Activated naive CD4-positive, alpha-beta T cell treated with Interleukin-2 at 50 U/mL for 16 hours (primary cell): ENCODE measurements at regions not wholly inside any gene's neighbourhood (a gene's known extent, or its start where the extent isn't known, plus 50 kb on each side); places are given as distances from the start of the nearest gene placed in this dataset.
"Not testable (repeated sequence)": the region's sequence is repeated elsewhere in the genome, so short reads cannot be mapped to it uniquely, and the experiment has no call there.

ENCODE experiments used
- DNase-seq: peaks from one replicate; pipeline ENCODE4 v3.0.0-alpha.2; 2020

GRCh38 chr1:38658883-38659282 is 200.7 kb downstream of the RRAGC start:
- DNase-seq, result no peak

GRCh38 chr1:38657873-38658272 is 201.7 kb downstream of the RRAGC start:
- DNase-seq, result no peak

- DNase-seq, result no peak
Observed at GRCh38 chr1:38657207-38657840, 202.2 kb downstream of the RRAGC start.

- DNase-seq, result no peak
Observed at GRCh38 chr1:38656726-38657125, 202.8 kb downstream of the RRAGC start.

- no peak for DNase-seq
Observed at GRCh38 chr1:38652217-38652616, 207.4 kb downstream of the RRAGC start.

- no peak for DNase-seq
Observed at GRCh38 chr1:38651669-38652068, 207.9 kb downstream of the RRAGC start.

GRCh38 chr1:38648417-38648816 is 211.2 kb downstream of the RRAGC start:
- DNase-seq, result no peak

- DNase-seq, result not testable (repeated sequence)
Observed at GRCh38 chr1:38647341-38647740, 212.2 kb downstream of the RRAGC start.

GRCh38 chr1:38644092-38644491 is 215.5 kb downstream of the RRAGC start:
- DNase-seq, result no peak

- no peak for DNase-seq
Observed at GRCh38 chr1:38641661-38642060, 217.9 kb downstream of the RRAGC start.

- no peak for DNase-seq
Observed at GRCh38 chr1:38640371-38640770, 219.2 kb downstream of the RRAGC start.

GRCh38 chr1:38628241-38628640 is 231.3 kb downstream of the RRAGC start:
- no peak for DNase-seq

GRCh38 chr1:38625939-38626338 is 233.6 kb downstream of the RRAGC start:
- no peak for DNase-seq

GRCh38 chr1:38624336-38625039 is 235.1 kb downstream of the RRAGC start:
- DNase-seq, result no peak

- no peak for DNase-seq
Observed at GRCh38 chr1:38623529-38623928, 236.0 kb downstream of the RRAGC start.

- no peak for DNase-seq
Observed at GRCh38 chr1:38622197-38622596, 237.4 kb downstream of the RRAGC start.

- no peak for DNase-seq
Observed at GRCh38 chr1:38616846-38617245, 242.7 kb downstream of the RRAGC start.

- no peak for DNase-seq
Observed at GRCh38 chr1:38615680-38616079, 243.9 kb downstream of the RRAGC start.

GRCh38 chr1:38614861-38615260 is 244.7 kb downstream of the RRAGC start:
- DNase-seq, result no peak

- DNase-seq, result no peak
Observed at GRCh38 chr1:38613996-38614395, 245.6 kb downstream of the RRAGC start.

GRCh38 chr1:38612951-38613350 is 246.6 kb downstream of the RRAGC start:
- DNase-seq, result no peak

GRCh38 chr1:38611664-38612211 is 247.8 kb downstream of the RRAGC start:
- DNase-seq, result no peak

- no peak for DNase-seq
Observed at GRCh38 chr1:38609166-38610025, 250.2 kb downstream of the RRAGC start.
